ENCODE measurements at regions not wholly inside any gene's neighbourhood (a gene's known extent, or its start where the extent isn't known, plus 50 kb on each side); places are given as distances from the start of the nearest gene placed in this dataset.
"Not testable (repeated sequence)": the region's sequence is repeated elsewhere in the genome, so short reads cannot be mapped to it uniquely, and the experiment has no call there.

DNA sequence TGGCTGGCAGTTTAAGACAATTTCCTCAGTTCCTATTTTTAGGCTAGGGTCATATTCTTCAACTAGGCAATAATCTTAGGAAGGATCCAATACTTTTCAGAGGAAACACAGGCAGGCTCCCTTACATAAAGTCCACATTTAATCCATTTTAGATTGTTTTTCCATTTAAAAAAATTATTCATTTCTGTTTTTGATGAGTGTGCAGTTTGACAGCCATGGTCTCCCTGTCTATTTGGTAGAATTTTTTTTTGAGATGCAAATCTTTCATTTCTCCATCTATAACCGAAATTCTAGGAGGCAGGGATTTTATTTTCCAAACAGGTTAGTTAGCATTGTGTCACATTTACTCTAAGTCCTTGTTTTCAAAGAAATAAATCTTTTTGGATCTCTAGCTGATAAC lies 326.8 kb downstream of the PPP4R3C start:
- DNase-seq, result no peak

DNA sequence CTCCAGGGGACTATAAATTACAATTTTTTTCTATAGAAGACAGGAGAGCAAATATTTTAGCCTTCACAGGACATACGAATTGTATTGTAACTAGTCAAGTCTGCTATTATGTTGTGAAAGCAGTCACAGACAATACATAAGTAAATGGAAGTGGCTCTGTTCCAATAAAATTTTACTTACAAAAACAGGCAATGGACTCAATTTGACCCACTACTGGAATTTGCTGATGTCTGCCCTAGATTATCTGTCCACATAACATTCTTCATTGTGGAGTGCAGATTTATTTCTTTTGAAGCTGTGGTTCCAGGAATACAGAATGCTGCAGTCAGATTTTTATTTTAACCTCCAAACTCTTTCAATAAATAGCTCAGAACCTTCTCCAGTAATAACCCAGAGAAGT lies 330.3 kb downstream of the PPP4R3C start:
- DNase-seq, result no peak

- DNase-seq, result not testable (repeated sequence)
Measured at GRCh38 chrX:27087176-27087575, 376.0 kb downstream of the PPP4R3C start.

- no peak for DNase-seq
Measured at GRCh38 chrX:27086237-27086636, 376.9 kb downstream of the PPP4R3C start.

DNA sequence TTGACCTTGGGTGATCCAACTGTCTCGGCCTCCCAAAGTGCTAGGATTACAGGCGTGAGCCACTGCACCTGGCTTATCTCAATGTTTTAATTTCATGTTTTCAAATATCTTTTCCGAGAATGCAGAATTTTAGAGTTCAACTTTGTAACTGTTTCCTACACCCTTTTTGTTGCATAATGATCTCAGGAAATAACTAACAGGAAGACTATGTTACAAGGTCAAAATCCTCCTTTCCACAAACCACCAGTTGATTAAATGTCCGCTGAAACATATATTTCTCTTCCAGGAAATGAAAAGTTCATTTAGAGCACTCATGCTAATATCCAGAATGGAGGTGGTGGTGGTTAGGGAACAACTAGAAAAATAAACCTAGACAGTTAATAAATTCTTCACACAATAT lies 377.8 kb downstream of the PPP4R3C start:
- DNase-seq, result no peak

DNA sequence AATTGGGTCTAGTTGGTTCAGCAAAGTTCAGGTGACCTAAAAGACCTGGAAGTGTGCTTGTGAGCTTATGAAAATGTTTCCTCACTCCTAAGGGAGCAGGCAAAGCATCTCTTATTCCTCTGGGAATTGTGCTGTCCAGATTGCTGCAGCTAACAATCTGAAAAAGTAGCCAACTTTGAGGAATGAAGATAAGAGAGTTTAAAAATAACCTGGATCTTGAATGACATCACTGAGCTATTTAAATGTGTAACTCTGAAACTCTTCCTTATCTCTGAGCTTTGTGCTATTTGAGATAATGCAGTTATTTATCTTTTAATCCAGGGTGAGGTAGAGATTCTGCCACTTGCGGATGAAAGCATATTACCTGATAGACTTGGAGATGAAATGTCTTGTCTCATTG lies 384.8 kb downstream of the PPP4R3C start:
- no peak for DNase-seq

- no peak for DNase-seq
Measured at GRCh38 chrX:27057883-27058282, 405.3 kb downstream of the PPP4R3C start.

DNA sequence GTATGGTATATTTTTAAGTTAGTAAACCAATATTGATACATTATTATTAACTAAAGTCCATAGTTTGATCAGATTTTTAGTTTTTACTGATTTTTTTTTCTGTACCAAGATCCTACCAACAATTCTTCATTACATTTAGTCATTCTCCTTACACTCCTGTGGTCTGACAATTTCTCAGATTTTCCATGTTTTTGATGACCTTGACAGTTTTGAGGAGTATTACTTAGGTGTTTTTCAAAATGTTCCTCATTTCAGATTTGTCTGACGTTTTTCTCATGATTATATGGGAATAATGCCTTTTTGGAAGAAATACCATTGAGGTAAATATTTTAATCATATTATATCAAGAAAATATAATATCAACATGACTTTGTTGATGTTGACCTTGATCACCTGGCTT lies 423.8 kb downstream of the PPP4R3C start:
- DNase-seq, result no peak

- no peak for DNase-seq
Measured at GRCh38 chrX:27008486-27008885, 454.7 kb downstream of the PPP4R3C start.

DNA sequence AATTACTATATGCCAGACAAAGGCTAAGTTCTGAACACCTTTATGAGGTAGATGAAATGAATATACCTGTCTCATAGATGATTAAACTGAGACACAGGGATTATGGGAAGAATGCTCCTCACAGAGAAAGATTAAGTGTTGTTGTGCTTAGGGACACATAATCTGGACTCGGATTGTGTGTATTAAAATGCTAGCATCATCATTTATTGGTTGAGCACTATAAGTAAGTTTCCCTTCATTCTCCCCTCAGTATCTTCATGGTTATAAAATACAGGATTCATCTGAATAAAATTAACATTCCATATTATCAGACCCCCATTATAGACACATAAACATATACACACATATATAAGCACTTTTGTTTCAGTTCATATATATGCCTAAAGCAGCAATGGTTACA lies 463.5 kb downstream of the PPP4R3C start:
- no peak for DNase-seq

DNA sequence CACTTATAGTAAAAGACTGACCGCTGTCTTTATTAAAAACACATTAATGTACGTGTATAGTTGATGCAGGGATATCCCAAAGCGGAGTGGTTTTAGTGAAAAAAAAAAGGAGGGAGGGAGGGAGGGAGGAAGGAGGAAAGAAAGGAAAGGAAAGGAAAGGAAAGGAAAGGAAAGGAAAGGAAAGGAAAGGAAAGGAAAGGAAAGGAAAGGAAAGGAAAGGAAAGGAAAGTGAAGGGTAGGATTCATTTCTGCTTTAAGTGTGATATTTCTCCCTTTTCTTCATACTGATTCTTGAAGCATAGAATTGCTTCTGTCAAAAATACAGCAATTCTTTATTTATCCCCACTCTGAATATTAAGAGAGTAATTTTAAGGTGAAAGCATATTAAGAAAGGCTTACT lies 504.9 kb downstream of the PPP4R3C start:
- no peak for DNase-seq

GRCh38 chrX:26954029-26954428 lies 509.1 kb downstream of the PPP4R3C start:
- DNase-seq, result no peak

- DNase-seq, result no peak
Measured at GRCh38 chrX:26952213-26952612, 510.9 kb downstream of the PPP4R3C start.

- no peak for DNase-seq
Measured at GRCh38 chrX:26927419-26927818, 535.7 kb downstream of the PPP4R3C start.

- DNase-seq, result no peak
Measured at GRCh38 chrX:26925088-26925487, 538.1 kb downstream of the PPP4R3C start.

DNA sequence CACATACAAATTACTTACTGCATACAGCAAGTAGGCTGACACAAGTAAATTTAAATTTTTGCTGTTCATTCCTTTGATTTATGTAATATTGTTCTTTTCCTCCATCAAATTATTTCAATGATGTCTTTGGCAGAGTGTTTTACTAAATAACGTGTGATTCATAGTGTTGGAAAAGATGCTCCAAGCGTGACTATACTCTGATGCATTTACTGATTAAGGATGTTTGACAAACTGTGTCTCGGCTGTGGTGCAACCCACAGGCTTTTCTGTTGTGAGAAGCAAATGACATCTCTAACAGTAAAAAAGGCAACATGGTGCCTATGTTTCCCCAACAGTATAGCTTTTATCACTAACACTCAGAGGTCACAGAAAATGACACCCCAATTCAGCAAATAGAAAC lies 540.9 kb downstream of the PPP4R3C start:
- no peak for DNase-seq

GRCh38 chrX:26918631-26919030 lies 544.5 kb downstream of the PPP4R3C start:
- no peak for DNase-seq

DNA sequence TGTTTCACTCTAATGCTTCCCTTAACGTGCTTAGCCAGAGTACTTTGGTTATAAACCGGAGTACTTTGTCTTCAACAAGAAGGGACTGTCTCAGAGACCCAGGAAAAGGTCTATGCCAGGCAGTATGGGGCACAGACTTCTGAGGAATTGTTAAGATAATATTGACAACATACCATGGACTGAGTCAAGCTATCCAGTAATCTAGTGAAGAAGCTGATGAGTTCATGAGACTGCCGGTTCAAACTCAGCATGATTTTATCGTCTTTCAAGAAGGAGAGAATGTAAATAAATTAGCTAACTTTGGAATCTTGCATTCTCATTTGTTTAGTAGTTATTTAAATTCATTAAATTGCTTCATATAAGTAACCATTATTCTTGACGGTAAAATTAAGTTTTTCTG lies 546.1 kb downstream of the PPP4R3C start:
- DNase-seq, result no peak

GRCh38 chrX:26915064-26915463 lies 548.1 kb downstream of the PPP4R3C start:
- no peak for DNase-seq

- no peak for DNase-seq
Measured at GRCh38 chrX:26914232-26914631, 548.9 kb downstream of the PPP4R3C start.

GRCh38 chrX:26911785-26912184 lies 551.4 kb downstream of the PPP4R3C start:
- DNase-seq, result not testable (repeated sequence)

DNA sequence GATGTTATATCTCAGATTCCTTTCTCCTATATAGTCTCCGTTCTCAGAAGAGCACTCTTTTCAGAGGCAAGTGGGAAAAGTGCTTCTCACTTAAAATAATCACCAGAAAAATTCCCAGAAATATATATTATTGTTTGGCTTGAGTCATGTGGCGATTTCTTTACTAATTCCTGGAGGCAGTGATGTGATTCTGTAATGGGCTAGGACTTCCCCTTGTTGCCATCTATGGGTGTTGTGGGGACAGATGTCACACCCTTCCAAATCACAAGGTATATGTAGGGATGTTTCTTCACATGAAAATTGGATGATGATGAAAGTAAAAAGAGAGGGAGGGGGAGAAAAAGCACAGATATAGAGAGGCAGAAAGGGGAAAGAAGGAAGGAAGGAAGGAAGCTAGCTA lies 553.4 kb downstream of the PPP4R3C start:
- DNase-seq, result no peak

DNA sequence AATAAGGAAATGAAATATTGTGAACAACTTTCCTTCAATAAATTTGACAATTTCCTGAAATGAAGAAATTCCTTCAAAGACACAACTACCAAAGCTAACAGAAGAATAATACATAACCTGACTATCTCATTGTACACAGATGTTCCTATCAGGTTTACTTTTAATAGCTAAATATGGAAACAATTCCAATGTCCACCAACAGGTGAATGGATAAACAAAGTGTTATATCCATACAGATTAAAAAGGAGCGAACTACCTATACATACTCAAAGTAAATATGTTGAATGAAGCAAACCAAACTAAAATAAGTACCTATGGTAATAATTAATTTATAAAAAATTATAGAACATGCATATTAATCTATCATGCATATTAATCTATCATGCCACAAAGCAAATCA lies 554.9 kb downstream of the PPP4R3C start:
- DNase-seq, result no peak

DNA sequence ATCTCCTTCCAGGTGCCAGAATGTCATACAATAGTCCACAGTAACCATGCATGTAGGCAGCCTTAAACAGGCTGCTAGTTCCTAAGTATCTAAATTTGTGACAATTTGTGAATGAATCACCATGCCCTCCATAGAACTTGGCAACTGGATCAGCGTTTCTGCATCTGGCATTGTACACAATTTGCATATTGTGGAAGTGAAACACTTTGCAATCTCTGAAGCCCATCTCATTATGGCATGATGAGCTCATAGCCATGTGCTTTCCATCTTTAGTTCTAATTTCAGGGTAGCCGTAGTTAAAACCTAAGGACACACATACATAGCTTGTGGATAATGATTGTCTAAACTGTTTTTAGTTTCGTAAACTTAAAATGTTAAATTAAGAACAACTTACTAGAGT lies 573.6 kb downstream of the PPP4R3C start:
- DNase-seq, result no peak

- DNase-seq, result no peak
Measured at GRCh38 chrX:26873736-26874135, 589.4 kb downstream of the PPP4R3C start.

- no peak for DNase-seq
Measured at GRCh38 chrX:26871967-26872366, 591.2 kb downstream of the PPP4R3C start.

Measured in activated CD4-positive, alpha-beta T cell treated with anti-CD3 and anti-CD28 coated beads for 4 hours (primary cell).